ENCODE measurements at regions not wholly inside any gene's neighbourhood (a gene's known extent, or its start where the extent isn't known, plus 50 kb on each side); places are given as distances from the start of the nearest gene placed in this dataset.

GRCh38 chrX:1062351-1062750 is 150.1 kb downstream of the CRLF2 start:
- TF ChIP-seq POLR2AphosphoS5 (IDR thresholded peaks at IDR 0.05) (no peak), POLR2A (IDR thresholded peaks at IDR 0.05) (no peak)
- TF ChIP-seq, protein P1, sequence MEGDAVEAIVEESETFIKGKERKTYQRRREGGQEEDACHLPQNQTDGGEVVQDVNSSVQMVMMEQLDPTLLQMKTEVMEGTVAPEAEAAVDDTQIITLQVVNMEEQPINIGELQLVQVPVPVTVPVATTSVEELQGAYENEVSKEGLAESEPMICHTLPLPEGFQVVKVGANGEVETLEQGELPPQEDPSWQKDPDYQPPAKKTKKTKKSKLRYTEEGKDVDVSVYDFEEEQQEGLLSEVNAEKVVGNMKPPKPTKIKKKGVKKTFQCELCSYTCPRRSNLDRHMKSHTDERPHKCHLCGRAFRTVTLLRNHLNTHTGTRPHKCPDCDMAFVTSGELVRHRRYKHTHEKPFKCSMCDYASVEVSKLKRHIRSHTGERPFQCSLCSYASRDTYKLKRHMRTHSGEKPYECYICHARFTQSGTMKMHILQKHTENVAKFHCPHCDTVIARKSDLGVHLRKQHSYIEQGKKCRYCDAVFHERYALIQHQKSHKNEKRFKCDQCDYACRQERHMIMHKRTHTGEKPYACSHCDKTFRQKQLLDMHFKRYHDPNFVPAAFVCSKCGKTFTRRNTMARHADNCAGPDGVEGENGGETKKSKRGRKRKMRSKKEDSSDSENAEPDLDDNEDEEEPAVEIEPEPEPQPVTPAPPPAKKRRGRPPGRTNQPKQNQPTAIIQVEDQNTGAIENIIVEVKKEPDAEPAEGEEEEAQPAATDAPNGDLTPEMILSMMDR (IDR thresholded peaks at IDR 0.05), result no peak

Data from breast epithelium (tissue), 3 donors.